Neural progenitor cell (in vitro differentiated cells): ENCODE measurements at regions not wholly inside any gene's neighbourhood (a gene's known extent, or its start where the extent isn't known, plus 50 kb on each side); places are given as distances from the start of the nearest gene placed in this dataset.

Experiments
- DNase-seq: peaks from one replicate; pipeline ENCODE4 v3.0.0-alpha.2; 2016; ENCODE audit warnings: low spot score
- H2AFZ ChIP-seq: fragments of 200-600 bp; sonication (generic); replicated peaks from 2 replicates; pipeline ENCODE4 v1.6.1; 2016; ENCODE audit warnings: antibody characterized with exemption
- H3F3A ChIP-seq: fragments of 200-600 bp; sonication (generic); 2 replicates; pipeline ENCODE4 v1.6.1; 2016; ENCODE audit warnings: antibody characterized with exemption, low read depth
- H3K27ac ChIP-seq: fragments of 200-600 bp; sonication (generic); 2 replicates; pipeline ENCODE4 v1.5.1; 2016; ENCODE audit warnings: mild to moderate bottlenecking
- H3K27me3 ChIP-seq: fragments of 200-600 bp; sonication (generic); 2 replicates; pipeline ENCODE4 v1.6.1; 2016; ENCODE audit warnings: mild to moderate bottlenecking, moderate library complexity
- H3K36me3 ChIP-seq: fragments of 200-600 bp; sonication (generic); 2 replicates; pipeline ENCODE4 v1.5.1; 2016
- H3K4me1 ChIP-seq: fragments of 200-600 bp; sonication (generic); 2 replicates; pipeline ENCODE4 v1.6.1; 2016; ENCODE audit warnings: mixed run types
- H3K4me2 ChIP-seq: fragments of 200-600 bp; sonication (generic); 2 replicates; pipeline ENCODE4 v1.6.1; 2016
- H3K4me3 ChIP-seq: fragments of 200-600 bp; sonication (generic); 2 replicates; pipeline ENCODE4 v1.5.1; 2016
- H3K79me2 ChIP-seq: fragments of 200-600 bp; sonication (generic); 2 replicates; pipeline ENCODE4 v1.6.1; 2016; ENCODE audit warnings: low read depth
- H3K9ac ChIP-seq: fragments of 200-600 bp; sonication (generic); 2 replicates; pipeline ENCODE4 v1.6.1; 2016
- H3K9me3 ChIP-seq: fragments of 200-600 bp; sonication (generic); 2 replicates; pipeline ENCODE4 v1.5.1; 2016; ENCODE audit warnings: low read depth
- H4K20me1 ChIP-seq: fragments of 200-600 bp; sonication (generic); 2 replicates; pipeline ENCODE4 v1.6.1; 2016; ENCODE audit warnings: low read depth
- H3K27ac Mint-ChIP-seq: 3 replicates; pipeline ENCODE4 v1.8.0; 2021; ENCODE audit warnings: mixed read lengths
- H3K27me3 Mint-ChIP-seq: 2 replicates; pipeline ENCODE4 v1.8.0; 2022; ENCODE audit warnings: low read depth, mild to moderate bottlenecking, inconsistent platforms, moderate library complexity, mixed read lengths; ENCODE audit not compliant: insufficient read depth
- H3K36me3 Mint-ChIP-seq: 3 replicates; pipeline ENCODE4 v1.8.0; 2021; ENCODE audit warnings: mixed read lengths
- H3K4me1 Mint-ChIP-seq: 3 replicates; pipeline ENCODE4 v1.8.0; 2021; ENCODE audit warnings: mixed read lengths
- H3K4me3 Mint-ChIP-seq: 3 replicates; pipeline ENCODE4 v1.8.0; 2021; ENCODE audit warnings: mild to moderate bottlenecking, moderate library complexity, mixed read lengths
- H3K9me3 Mint-ChIP-seq: 3 replicates; pipeline ENCODE4 v1.8.0; 2020; ENCODE audit warnings: mixed read lengths
- CTCF ChIP-seq: fragments of 200-600 bp; sonication (generic); IDR thresholded peaks from 2 replicates; pipeline ENCODE4 v1.5.1; 2017; ENCODE audit warnings: antibody characterized with exemption, mild to moderate bottlenecking
- EZH2 ChIP-seq: fragments of 200-600 bp; sonication (generic); IDR thresholded peaks from 2 replicates; pipeline ENCODE4 v1.6.1; 2017; ENCODE audit warnings: antibody characterized with exemption, mild to moderate bottlenecking, moderate library complexity
- EZH2phosphoT487 ChIP-seq: fragments of 200-600 bp; sonication (generic); IDR thresholded peaks from 2 replicates; pipeline ENCODE4 v1.6.1; 2017; ENCODE audit warnings: antibody characterized with exemption

- peaks cover 14% of the 10 kb centered on the region for H4K20me1 ChIP-seq
- no peak overlapping the region for H3K27ac Mint-ChIP-seq
Measured at GRCh38 chr12:111157486-111157885, 211.4 kb downstream of the PHETA1 start.

GRCh38 chr12:111156304-111156703 lies 212.6 kb downstream of the PHETA1 start:
- Mint-ChIP-seq H3K27me3 (no peaks in the 10 kb centered on the region), H3K36me3 (no peaks in the 10 kb centered on the region), H3K4me3 (no peak overlapping the region), H3K27ac (peak overlapping the region; percentile 51), H3K4me1 (peaks cover 41% of the 10 kb centered on the region), H3K9me3 (no peaks in the 10 kb centered on the region)
- no peak overlapping the region for H3K4me2 ChIP-seq
- no peak for DNase-seq
- no peak overlapping the region for H3K9ac ChIP-seq
- H2AFZ ChIP-seq: no peak overlapping the region
- TF ChIP-seq EZH2 (no peak), EZH2phosphoT487 (no peak), CTCF (no peak)
- no peaks in the 10 kb centered on the region for H3K79me2 ChIP-seq
- H3K36me3 ChIP-seq: no peaks in the 10 kb centered on the region
- H3K9me3 ChIP-seq: no peaks in the 10 kb centered on the region
- H3K27me3 ChIP-seq: no peaks in the 10 kb centered on the region
- peaks cover 12% of the 10 kb centered on the region for H4K20me1 ChIP-seq
- H3K4me1 ChIP-seq: peaks cover 11% of the 10 kb centered on the region
- no peaks in the 10 kb centered on the region for H3F3A ChIP-seq
- H3K27ac ChIP-seq: no peak overlapping the region
- no peak overlapping the region for H3K4me3 ChIP-seq

More at GRCh38 chr12:111157486-111157885, 211.4 kb downstream of the PHETA1 start:
- Histone ChIP-seq H3K9me3 (no peaks in the 10 kb centered on the region), H3K27ac (no peak overlapping the region), H3K4me1 (peaks cover 11% of the 10 kb centered on the region), H3F3A (no peaks in the 10 kb centered on the region), H2AFZ (no peak overlapping the region), H3K36me3 (no peaks in the 10 kb centered on the region), H3K9ac (no peak overlapping the region), H3K79me2 (no peaks in the 10 kb centered on the region), H3K4me3 (no peak overlapping the region), H3K4me2 (no peak overlapping the region), H3K27me3 (no peaks in the 10 kb centered on the region)
- TF ChIP-seq EZH2: no peak
- no peak for TF ChIP-seq EZH2phosphoT487
- no peak overlapping the region for H3K4me3 Mint-ChIP-seq
- no peaks in the 10 kb centered on the region for H3K27me3 Mint-ChIP-seq
- H3K4me1 Mint-ChIP-seq: peaks cover 41% of the 10 kb centered on the region
- H3K9me3 Mint-ChIP-seq: no peaks in the 10 kb centered on the region
- H3K36me3 Mint-ChIP-seq: no peaks in the 10 kb centered on the region
- DNase-seq: no peak

GRCh38 chr12:111155521-111155920 lies 213.4 kb downstream of the PHETA1 start:
- Histone ChIP-seq H4K20me1 (peaks cover 7% of the 10 kb centered on the region), H3K27me3 (no peaks in the 10 kb centered on the region), H3K36me3 (no peaks in the 10 kb centered on the region), H3K9ac (no peak overlapping the region), H3K79me2 (no peaks in the 10 kb centered on the region), H3K4me2 (no peak overlapping the region), H3K27ac (no peak overlapping the region), H3K9me3 (no peaks in the 10 kb centered on the region), H3K4me3 (no peak overlapping the region), H2AFZ (no peak overlapping the region), H3F3A (no peaks in the 10 kb centered on the region), H3K4me1 (peaks cover 11% of the 10 kb centered on the region)
- H3K27ac Mint-ChIP-seq: no peak overlapping the region
- no peaks in the 10 kb centered on the region for H3K9me3 Mint-ChIP-seq
- DNase-seq: no peak
- H3K4me3 Mint-ChIP-seq: no peak overlapping the region
- H3K4me1 Mint-ChIP-seq: peaks cover 37% of the 10 kb centered on the region
- TF ChIP-seq EZH2phosphoT487 (no peak), EZH2 (no peak), CTCF (no peak)
- H3K36me3 Mint-ChIP-seq: no peaks in the 10 kb centered on the region
- H3K27me3 Mint-ChIP-seq: no peaks in the 10 kb centered on the region

- peaks cover 34% of the 10 kb centered on the region for H3K4me1 Mint-ChIP-seq
- H3K36me3 Mint-ChIP-seq: no peaks in the 10 kb centered on the region
- Histone ChIP-seq H3K27ac (no peak overlapping the region), H3K9me3 (no peaks in the 10 kb centered on the region), H3K4me1 (peaks cover 11% of the 10 kb centered on the region), H3F3A (no peaks in the 10 kb centered on the region), H3K36me3 (no peaks in the 10 kb centered on the region), H4K20me1 (peaks cover 7% of the 10 kb centered on the region), H3K4me3 (no peak overlapping the region), H2AFZ (no peak overlapping the region), H3K9ac (no peak overlapping the region), H3K79me2 (no peaks in the 10 kb centered on the region), H3K4me2 (no peak overlapping the region), H3K27me3 (no peaks in the 10 kb centered on the region)
- no peaks in the 10 kb centered on the region for H3K27me3 Mint-ChIP-seq
- no peak overlapping the region for H3K27ac Mint-ChIP-seq
- TF ChIP-seq EZH2: no peak
- TF ChIP-seq EZH2phosphoT487: no peak
- TF ChIP-seq CTCF: no peak
- no peaks in the 10 kb centered on the region for H3K9me3 Mint-ChIP-seq
- no peak overlapping the region for H3K4me3 Mint-ChIP-seq
- no peak for DNase-seq
Measured at GRCh38 chr12:111155020-111155419, 213.9 kb downstream of the PHETA1 start.
